ENCODE measurements at regions not wholly inside any gene's neighbourhood (a gene's known extent, or its start where the extent isn't known, plus 50 kb on each side); places are given as distances from the start of the nearest gene placed in this dataset.
A peak's percentile ranks its signal among the peaks of the same experiment; 100 is the strongest.
"Not testable (repeated sequence)": the region's sequence is repeated elsewhere in the genome, so short reads cannot be mapped to it uniquely, and the experiment has no call there.

GRCh38 chr16:21383682-21384081, 105.6 kb upstream of the CRYM start:
- H3K9me3 Mint-ChIP-seq (ENCODE audit: insufficient read depth); H3K9me3 ChIP-seq (ENCODE audit: control extremely low read depth in 1 of 3, control insufficient read depth in 2 of 3, insufficient read depth in 1 of 3, low read length in 2 of 3); H3K4me2 ChIP-seq (replicated peaks; ENCODE audit: low read depth, low read length, poor library complexity, severe bottlenecking); H3K36me3 ChIP-seq (replicated peaks in 1 of 2; ENCODE audit: control extremely low read depth in 1 of 2, control insufficient read depth in 1 of 2, extremely low read depth in 1 of 2, insufficient read depth in 2 of 2, low read length in 1 of 2); DNase-seq; H3K9ac ChIP-seq (ENCODE audit: low read length); H3K79me2 ChIP-seq (ENCODE audit: control insufficient read depth, insufficient read depth, low read length); intact Hi-C loops (cut with micrococcal nuclease); H2AFZ ChIP-seq (ENCODE audit: insufficient read depth, low read depth, low read length, poor library complexity, severe bottlenecking); H3K4me3 Mint-ChIP-seq; H3K4me1 ChIP-seq (ENCODE audit: control insufficient read depth in 2 of 2, insufficient read depth in 2 of 2, low read length in 2 of 2); H3K27me3 ChIP-seq (replicated peaks in 1 of 4; ENCODE audit: control extremely low read depth in 1 of 4, control insufficient read depth in 3 of 4, insufficient read depth in 4 of 4, low read length in 3 of 4); H3K27me3 Mint-ChIP-seq; H3K4me1 Mint-ChIP-seq; H3K27ac Mint-ChIP-seq; H3K4me3 ChIP-seq (ENCODE audit: control extremely low read depth in 1 of 5, extremely low read depth in 1 of 5, insufficient read depth in 1 of 5, low read depth in 2 of 5, low read length in 4 of 5); CTCF ChIA-PET; H3K27ac ChIP-seq (ENCODE audit: low read length in 2 of 2); H4K20me1 ChIP-seq (ENCODE audit: control insufficient read depth, insufficient read depth, low read length, poor library complexity, severe bottlenecking); ATAC-seq (ENCODE audit: low read depth); POLR2A ChIA-PET: not testable (repeated sequence)

- H2AFZ ChIP-seq (ENCODE audit: insufficient read depth, low read depth, low read length, poor library complexity, severe bottlenecking); CTCF ChIA-PET; H3K27ac ChIP-seq (ENCODE audit: low read length in 2 of 2); H4K20me1 ChIP-seq (ENCODE audit: control insufficient read depth, insufficient read depth, low read length, poor library complexity, severe bottlenecking); H3K79me2 ChIP-seq (ENCODE audit: control insufficient read depth, insufficient read depth, low read length); H3K27ac Mint-ChIP-seq; H3K9me3 Mint-ChIP-seq (ENCODE audit: insufficient read depth); H3K36me3 ChIP-seq (replicated peaks in 1 of 2; ENCODE audit: control extremely low read depth in 1 of 2, control insufficient read depth in 1 of 2, extremely low read depth in 1 of 2, insufficient read depth in 2 of 2, low read length in 1 of 2); H3K27me3 ChIP-seq (replicated peaks in 1 of 4; ENCODE audit: control extremely low read depth in 1 of 4, control insufficient read depth in 3 of 4, insufficient read depth in 4 of 4, low read length in 3 of 4); H3K4me2 ChIP-seq (replicated peaks; ENCODE audit: low read depth, low read length, poor library complexity, severe bottlenecking); DNase-seq; H3K9ac ChIP-seq (ENCODE audit: low read length); H3K9me3 ChIP-seq (ENCODE audit: control extremely low read depth in 1 of 3, control insufficient read depth in 2 of 3, insufficient read depth in 1 of 3, low read length in 2 of 3); H3K27me3 Mint-ChIP-seq; intact Hi-C loops (cut with micrococcal nuclease); H3K4me1 ChIP-seq (ENCODE audit: control insufficient read depth in 2 of 2, insufficient read depth in 2 of 2, low read length in 2 of 2); POLR2A ChIA-PET: not testable (repeated sequence)
- Mint-ChIP-seq H3K4me3 (peak overlapping the region; percentile 74), H3K4me1 (peaks cover 11% of the 10 kb centered on the region)
- WGBS (ENCODE audit: insufficient coverage) = no CpG with 5 or more reads among the region's 5 CpGs
- peak overlapping the region in 1 of 5 experiments; percentile 48 for H3K4me3 ChIP-seq (ENCODE audit: control extremely low read depth in 1 of 5, extremely low read depth in 1 of 5, insufficient read depth in 1 of 5, low read depth in 2 of 5, low read length in 4 of 5)
- ATAC-seq (ENCODE audit: low read depth) = peak; percentile 89
These were observed 101.6 kb upstream of the CRYM start for GRCh38 chr16:21379645-21380044.

- H3K9ac ChIP-seq (ENCODE audit: low read length); H3K9me3 ChIP-seq (ENCODE audit: control extremely low read depth in 1 of 3, control insufficient read depth in 2 of 3, insufficient read depth in 1 of 3, low read length in 2 of 3); CTCF ChIA-PET; H3K36me3 ChIP-seq (replicated peaks in 1 of 2; ENCODE audit: control extremely low read depth in 1 of 2, control insufficient read depth in 1 of 2, extremely low read depth in 1 of 2, insufficient read depth in 2 of 2, low read length in 1 of 2); H3K4me2 ChIP-seq (replicated peaks; ENCODE audit: low read depth, low read length, poor library complexity, severe bottlenecking); intact Hi-C loops (cut with micrococcal nuclease); H3K4me3 ChIP-seq (ENCODE audit: control extremely low read depth in 1 of 5, extremely low read depth in 1 of 5, insufficient read depth in 1 of 5, low read depth in 2 of 5, low read length in 4 of 5); H3K9me3 Mint-ChIP-seq (ENCODE audit: insufficient read depth); H3K27ac Mint-ChIP-seq; DNase-seq; ATAC-seq (ENCODE audit: low read depth); H3K4me1 ChIP-seq (ENCODE audit: control insufficient read depth in 2 of 2, insufficient read depth in 2 of 2, low read length in 2 of 2); POLR2A ChIA-PET; H3K4me3 Mint-ChIP-seq; H3K27me3 Mint-ChIP-seq; H3K27me3 ChIP-seq (replicated peaks in 1 of 4; ENCODE audit: control extremely low read depth in 1 of 4, control insufficient read depth in 3 of 4, insufficient read depth in 4 of 4, low read length in 3 of 4); H2AFZ ChIP-seq (ENCODE audit: insufficient read depth, low read depth, low read length, poor library complexity, severe bottlenecking); H4K20me1 ChIP-seq (ENCODE audit: control insufficient read depth, insufficient read depth, low read length, poor library complexity, severe bottlenecking); H3K79me2 ChIP-seq (ENCODE audit: control insufficient read depth, insufficient read depth, low read length); H3K27ac ChIP-seq (ENCODE audit: low read length in 2 of 2): not testable (repeated sequence)
- 99% methylated on average over 7 of the region's 22 CpGs for WGBS (ENCODE audit: insufficient coverage)
- H3K4me1 Mint-ChIP-seq = peaks cover 11% of the 10 kb centered on the region
These were observed 98.3 kb upstream of the CRYM start for GRCh38 chr16:21376196-21376899.

GRCh38 chr16:21375334-21375733, 97.2 kb upstream of the CRYM start:
- H3K4me3 ChIP-seq (ENCODE audit: control extremely low read depth in 1 of 5, extremely low read depth in 1 of 5, insufficient read depth in 1 of 5, low read depth in 2 of 5, low read length in 4 of 5); H3K27ac ChIP-seq (ENCODE audit: low read length in 2 of 2); DNase-seq; H2AFZ ChIP-seq (ENCODE audit: insufficient read depth, low read depth, low read length, poor library complexity, severe bottlenecking); CTCF ChIA-PET; H3K79me2 ChIP-seq (ENCODE audit: control insufficient read depth, insufficient read depth, low read length); H3K9me3 ChIP-seq (ENCODE audit: control extremely low read depth in 1 of 3, control insufficient read depth in 2 of 3, insufficient read depth in 1 of 3, low read length in 2 of 3); ATAC-seq (ENCODE audit: low read depth); H3K4me3 Mint-ChIP-seq; H3K27me3 Mint-ChIP-seq; intact Hi-C loops (cut with micrococcal nuclease); H3K27ac Mint-ChIP-seq; H3K27me3 ChIP-seq (replicated peaks in 1 of 4; ENCODE audit: control extremely low read depth in 1 of 4, control insufficient read depth in 3 of 4, insufficient read depth in 4 of 4, low read length in 3 of 4); H3K9me3 Mint-ChIP-seq (ENCODE audit: insufficient read depth); H3K4me1 ChIP-seq (ENCODE audit: control insufficient read depth in 2 of 2, insufficient read depth in 2 of 2, low read length in 2 of 2); H3K4me2 ChIP-seq (replicated peaks; ENCODE audit: low read depth, low read length, poor library complexity, severe bottlenecking); H3K36me3 ChIP-seq (replicated peaks in 1 of 2; ENCODE audit: control extremely low read depth in 1 of 2, control insufficient read depth in 1 of 2, extremely low read depth in 1 of 2, insufficient read depth in 2 of 2, low read length in 1 of 2); POLR2A ChIA-PET; H3K9ac ChIP-seq (ENCODE audit: low read length); H4K20me1 ChIP-seq (ENCODE audit: control insufficient read depth, insufficient read depth, low read length, poor library complexity, severe bottlenecking): not testable (repeated sequence)
- peaks cover 11% of the 10 kb centered on the region for H3K4me1 Mint-ChIP-seq
- no CpG with 5 or more reads among the region's 4 CpGs for WGBS (ENCODE audit: insufficient coverage)
